ENCODE measurements at regions not wholly inside any gene's neighbourhood (a gene's known extent, or its start where the extent isn't known, plus 50 kb on each side); places are given as distances from the start of the nearest gene placed in this dataset.

- no peak overlapping the region for H3K4me3 ChIP-seq (ENCODE audit: low read length)
- no peaks in the 10 kb centered on the region for H3K79me2 ChIP-seq (replicated peaks; ENCODE audit: insufficient read depth, low read length)
- TF ChIP-seq, protein P1, sequence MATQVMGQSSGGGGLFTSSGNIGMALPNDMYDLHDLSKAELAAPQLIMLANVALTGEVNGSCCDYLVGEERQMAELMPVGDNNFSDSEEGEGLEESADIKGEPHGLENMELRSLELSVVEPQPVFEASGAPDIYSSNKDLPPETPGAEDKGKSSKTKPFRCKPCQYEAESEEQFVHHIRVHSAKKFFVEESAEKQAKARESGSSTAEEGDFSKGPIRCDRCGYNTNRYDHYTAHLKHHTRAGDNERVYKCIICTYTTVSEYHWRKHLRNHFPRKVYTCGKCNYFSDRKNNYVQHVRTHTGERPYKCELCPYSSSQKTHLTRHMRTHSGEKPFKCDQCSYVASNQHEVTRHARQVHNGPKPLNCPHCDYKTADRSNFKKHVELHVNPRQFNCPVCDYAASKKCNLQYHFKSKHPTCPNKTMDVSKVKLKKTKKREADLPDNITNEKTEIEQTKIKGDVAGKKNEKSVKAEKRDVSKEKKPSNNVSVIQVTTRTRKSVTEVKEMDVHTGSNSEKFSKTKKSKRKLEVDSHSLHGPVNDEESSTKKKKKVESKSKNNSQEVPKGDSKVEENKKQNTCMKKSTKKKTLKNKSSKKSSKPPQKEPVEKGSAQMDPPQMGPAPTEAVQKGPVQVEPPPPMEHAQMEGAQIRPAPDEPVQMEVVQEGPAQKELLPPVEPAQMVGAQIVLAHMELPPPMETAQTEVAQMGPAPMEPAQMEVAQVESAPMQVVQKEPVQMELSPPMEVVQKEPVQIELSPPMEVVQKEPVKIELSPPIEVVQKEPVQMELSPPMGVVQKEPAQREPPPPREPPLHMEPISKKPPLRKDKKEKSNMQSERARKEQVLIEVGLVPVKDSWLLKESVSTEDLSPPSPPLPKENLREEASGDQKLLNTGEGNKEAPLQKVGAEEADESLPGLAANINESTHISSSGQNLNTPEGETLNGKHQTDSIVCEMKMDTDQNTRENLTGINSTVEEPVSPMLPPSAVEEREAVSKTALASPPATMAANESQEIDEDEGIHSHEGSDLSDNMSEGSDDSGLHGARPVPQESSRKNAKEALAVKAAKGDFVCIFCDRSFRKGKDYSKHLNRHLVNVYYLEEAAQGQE (IDR thresholded peaks at IDR 0.05; ENCODE audit: borderline replicate concordance): no peak
- TF ChIP-seq EZH2 (IDR thresholded peaks at IDR 0.05; ENCODE audit: borderline replicate concordance, insufficient read depth, low read length, poor library complexity, severe bottlenecking) (no peak), CTCF (IDR thresholded peaks at IDR 0.05; ENCODE audit: poor library complexity, severe bottlenecking) (no peak), SMC3 (conservative IDR thresholded peaks at IDR 0.05; ENCODE audit: poor library complexity) (no peak)
- H3K27me3 ChIP-seq (ENCODE audit: insufficient read depth, low read depth, low read length): no peaks in the 10 kb centered on the region
- H3K27ac ChIP-seq (ENCODE audit: low read length): no peak overlapping the region
- no peaks in the 10 kb centered on the region for H4K20me1 ChIP-seq (ENCODE audit: insufficient read depth)
- no peak overlapping the region for H3K9ac ChIP-seq (ENCODE audit: low read length)
- no peaks in the 10 kb centered on the region for H3K9me2 ChIP-seq (ENCODE audit: insufficient read depth, low read length)
- no peaks in the 10 kb centered on the region for H3F3A ChIP-seq (ENCODE audit: insufficient read depth, low read length, poor library complexity, severe bottlenecking)
- H3K36me3 ChIP-seq (ENCODE audit: insufficient read depth, low read length): no peaks in the 10 kb centered on the region
- H3K4me2 ChIP-seq (ENCODE audit: low read length): no peak overlapping the region
- no peaks in the 10 kb centered on the region for H3K9me3 ChIP-seq (ENCODE audit: low read length)
- no peak overlapping the region for H2AFZ ChIP-seq (ENCODE audit: low read depth, low read length)
Observed at GRCh38 chr3:25064681-25065080, 363.4 kb upstream of the RARB start.

DNA sequence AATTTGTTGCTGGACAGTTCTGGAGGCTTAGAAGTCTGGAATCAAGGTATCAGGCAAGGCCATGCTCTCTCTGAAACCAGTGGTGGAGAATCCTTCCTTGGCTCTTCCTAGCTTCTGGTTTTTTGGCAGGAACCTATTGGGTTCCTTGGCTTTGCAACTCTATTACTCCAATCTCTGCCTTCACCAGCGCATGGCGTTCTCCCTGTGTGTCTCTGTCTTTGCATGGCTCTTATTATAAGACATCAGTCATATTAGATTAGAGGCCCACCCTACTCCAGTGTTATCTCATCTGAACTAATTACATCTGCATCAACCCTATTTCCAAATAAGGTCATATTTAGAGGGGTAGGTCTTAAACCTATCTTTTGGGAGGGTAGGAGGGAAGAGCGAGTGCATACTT lies 358.1 kb upstream of the RARB start:
- H3K9ac ChIP-seq (ENCODE audit: low read length): no peak overlapping the region
- no peaks in the 10 kb centered on the region for H3K9me3 ChIP-seq (ENCODE audit: low read length)
- TF ChIP-seq, protein P1 (IDR thresholded peaks at IDR 0.05; ENCODE audit: borderline replicate concordance): no peak
- TF ChIP-seq EZH2 (IDR thresholded peaks at IDR 0.05; ENCODE audit: borderline replicate concordance, insufficient read depth, low read length, poor library complexity, severe bottlenecking) (no peak), SMC3 (conservative IDR thresholded peaks at IDR 0.05; ENCODE audit: poor library complexity) (no peak), EP300 (conservative IDR thresholded peaks at IDR 0.05; ENCODE audit: poor library complexity, severe bottlenecking) (no peak), MXI1 (conservative IDR thresholded peaks at IDR 0.05; ENCODE audit: poor library complexity, severe bottlenecking) (no peak), POLR2AphosphoS5 (IDR thresholded peaks at IDR 0.05) (no peak), RAD21 (conservative IDR thresholded peaks at IDR 0.05) (no peak), CTCF (IDR thresholded peaks at IDR 0.05; ENCODE audit: poor library complexity, severe bottlenecking) (no peak), TAF1 (IDR thresholded peaks at IDR 0.05; ENCODE audit: low read depth) (no peak)
- H3F3A ChIP-seq (ENCODE audit: insufficient read depth, low read length, poor library complexity, severe bottlenecking): no peaks in the 10 kb centered on the region
- no peaks in the 10 kb centered on the region for H3K36me3 ChIP-seq (ENCODE audit: insufficient read depth, low read length)
- H3K4me3 ChIP-seq (ENCODE audit: low read length): no peak overlapping the region
- no peak overlapping the region for H2AFZ ChIP-seq (ENCODE audit: low read depth, low read length)
- no peaks in the 10 kb centered on the region for H3K9me2 ChIP-seq (ENCODE audit: insufficient read depth, low read length)
- no peaks in the 10 kb centered on the region for H3K27me3 ChIP-seq (ENCODE audit: insufficient read depth, low read depth, low read length)
- no peaks in the 10 kb centered on the region for H3K79me2 ChIP-seq (replicated peaks; ENCODE audit: insufficient read depth, low read length)
- no peak overlapping the region for H3K27ac ChIP-seq (ENCODE audit: low read length)
- H3K4me2 ChIP-seq (ENCODE audit: low read length): no peak overlapping the region
- H4K20me1 ChIP-seq (ENCODE audit: insufficient read depth): no peaks in the 10 kb centered on the region
